ENCODE measurements at regions not wholly inside any gene's neighbourhood (a gene's known extent, or its start where the extent isn't known, plus 50 kb on each side); places are given as distances from the start of the nearest gene placed in this dataset.

DNA sequence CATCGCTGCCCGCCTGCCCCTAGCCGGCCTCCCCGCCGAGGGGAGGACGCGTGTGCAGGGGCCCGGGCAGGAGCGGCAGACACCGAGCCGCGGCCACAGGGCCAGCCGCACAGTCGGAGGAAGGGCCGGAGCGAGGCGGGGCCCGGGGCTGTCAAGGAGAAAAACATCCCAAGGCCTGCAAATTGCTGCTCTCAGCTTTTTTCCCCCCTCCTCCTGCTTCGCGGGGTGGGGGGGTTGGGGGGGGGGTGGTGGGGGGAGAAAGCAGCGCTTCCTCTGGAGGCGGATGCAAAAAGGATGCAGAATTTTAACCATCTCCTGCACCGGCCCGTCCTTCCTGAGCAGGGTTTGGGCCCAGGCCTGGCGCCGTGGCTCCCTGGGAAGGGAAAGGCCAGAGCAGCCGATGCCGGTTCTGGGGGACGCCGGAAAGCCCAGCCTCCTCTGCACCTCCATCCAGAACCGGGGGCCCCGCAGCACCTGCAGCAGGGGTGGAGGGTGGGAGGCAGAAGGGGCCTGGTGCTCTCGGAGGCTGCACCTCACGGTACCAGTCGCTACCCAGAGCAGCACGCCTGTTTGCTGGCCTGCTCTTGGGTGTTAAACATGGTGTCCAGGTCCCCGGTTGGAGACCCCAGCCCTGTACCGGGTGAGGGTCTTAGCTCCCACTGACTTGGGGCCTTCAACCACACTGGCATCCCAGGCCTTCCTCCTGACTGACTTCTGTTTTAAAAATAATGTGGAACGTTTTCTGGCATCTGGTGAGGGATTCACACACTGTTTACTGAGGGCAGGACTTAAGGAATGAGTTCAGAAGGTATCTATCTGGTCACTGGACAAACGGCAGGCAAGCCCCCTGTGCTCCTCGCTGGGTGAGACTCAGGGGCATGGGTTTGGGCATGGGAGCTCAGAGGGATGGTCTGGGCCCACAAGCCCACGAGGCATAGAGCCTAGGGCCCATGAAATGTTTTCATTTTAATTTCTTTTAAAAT lies 77.4 kb upstream of the WNT7B start:
- peak; percentile 82 for DNase-seq (ENCODE audit: low spot score)

DNA sequence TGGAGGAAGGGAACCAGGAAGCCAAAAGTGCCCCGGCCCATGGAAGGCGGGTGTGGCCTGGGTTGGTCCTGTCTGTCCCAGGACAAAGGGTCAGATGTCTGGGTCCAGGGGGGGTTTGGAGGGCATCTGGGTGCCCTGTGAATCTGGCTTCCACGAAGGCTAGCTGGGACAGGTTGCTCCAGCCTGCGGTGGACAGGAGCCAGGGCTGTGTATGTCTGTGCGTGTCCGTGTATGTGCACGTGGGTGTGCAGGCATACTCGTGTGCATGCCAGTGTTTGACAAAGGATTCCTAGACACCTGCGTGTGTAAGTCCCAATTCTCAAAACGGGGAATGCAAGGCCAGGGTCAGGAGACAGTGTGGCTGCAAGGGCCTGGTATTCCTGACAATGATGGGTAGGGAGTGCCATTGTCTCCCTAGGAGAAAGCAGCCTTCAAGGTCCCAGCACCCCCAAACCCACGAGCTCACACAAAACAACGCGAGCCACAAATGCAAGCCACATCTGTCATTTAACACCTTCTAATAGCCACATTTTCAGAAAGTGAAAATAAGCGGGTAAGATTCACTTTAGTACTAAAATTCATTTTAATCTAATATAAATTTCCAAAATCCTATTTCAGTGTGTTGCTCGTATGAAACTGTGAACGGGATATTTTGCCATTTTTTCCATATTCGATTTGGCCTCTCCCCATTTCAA lies 78.4 kb upstream of the WNT7B start:
- no peak for DNase-seq (ENCODE audit: low spot score)

DNA sequence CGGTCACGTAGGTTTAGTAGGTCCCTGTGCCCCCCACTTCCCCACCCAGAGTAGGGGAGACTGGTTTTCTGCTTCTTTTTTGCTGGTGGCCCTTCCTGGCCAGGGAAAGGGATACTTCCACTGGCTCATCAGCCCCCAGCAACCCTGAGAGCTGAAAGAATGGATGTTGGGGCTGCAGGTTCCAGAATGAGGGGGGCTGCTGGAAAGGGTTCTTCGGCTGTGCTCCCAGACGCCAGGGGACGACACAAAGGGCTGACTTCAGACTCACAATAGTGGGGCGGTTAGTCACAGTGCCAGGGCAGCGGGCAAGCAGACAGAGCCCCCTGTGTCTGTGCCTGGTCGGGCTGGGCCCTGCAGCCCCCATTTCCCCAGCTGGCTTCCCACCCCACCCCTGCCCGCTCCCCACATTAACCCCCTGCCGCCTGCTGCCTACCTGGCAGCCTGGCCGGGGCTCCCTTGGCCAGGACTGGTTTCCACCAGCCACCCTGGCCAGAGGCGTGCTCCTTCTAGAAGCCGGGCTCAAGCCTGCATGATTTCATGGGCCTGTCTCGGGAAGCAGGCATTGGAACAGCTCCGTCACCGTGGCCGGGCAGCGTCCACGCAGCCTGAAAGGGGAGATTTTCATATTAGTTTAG lies 79.1 kb upstream of the WNT7B start:
- no peak for DNase-seq (ENCODE audit: low spot score)

DNA sequence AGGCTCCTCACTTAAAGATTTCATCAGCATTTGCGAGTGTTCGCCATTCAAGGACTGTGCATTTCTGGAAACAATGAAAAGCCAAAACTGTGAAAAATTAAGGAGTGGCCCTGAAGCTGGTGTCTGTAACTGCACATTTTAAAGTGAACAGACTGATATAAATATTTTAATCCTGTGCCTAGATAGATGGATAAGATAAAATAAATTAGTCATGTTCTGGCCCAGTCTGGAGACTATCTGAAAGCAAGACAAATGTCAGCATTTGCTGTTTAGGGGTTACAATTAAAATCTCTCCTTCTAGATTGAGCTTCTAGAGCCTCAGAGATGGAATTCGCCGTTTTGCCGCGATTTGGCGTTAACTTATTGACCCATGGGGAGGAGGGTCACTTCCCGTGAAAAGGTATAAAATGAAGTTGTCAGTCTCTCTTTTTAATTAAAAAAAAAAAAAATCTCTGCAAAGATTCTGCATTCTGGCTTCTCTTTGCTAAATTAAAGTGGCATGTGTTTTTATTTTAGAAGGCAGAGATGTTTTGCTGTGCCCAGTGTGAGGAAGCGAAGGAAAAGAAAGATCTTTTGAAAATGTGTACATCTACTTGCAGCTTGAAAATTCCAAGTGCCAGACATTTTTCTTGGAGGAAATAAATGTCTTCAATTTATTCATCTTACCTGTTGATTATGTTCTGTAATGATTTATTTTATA lies 79.7 kb upstream of the WNT7B start:
- DNase-seq (ENCODE audit: low spot score), result no peak

DNA sequence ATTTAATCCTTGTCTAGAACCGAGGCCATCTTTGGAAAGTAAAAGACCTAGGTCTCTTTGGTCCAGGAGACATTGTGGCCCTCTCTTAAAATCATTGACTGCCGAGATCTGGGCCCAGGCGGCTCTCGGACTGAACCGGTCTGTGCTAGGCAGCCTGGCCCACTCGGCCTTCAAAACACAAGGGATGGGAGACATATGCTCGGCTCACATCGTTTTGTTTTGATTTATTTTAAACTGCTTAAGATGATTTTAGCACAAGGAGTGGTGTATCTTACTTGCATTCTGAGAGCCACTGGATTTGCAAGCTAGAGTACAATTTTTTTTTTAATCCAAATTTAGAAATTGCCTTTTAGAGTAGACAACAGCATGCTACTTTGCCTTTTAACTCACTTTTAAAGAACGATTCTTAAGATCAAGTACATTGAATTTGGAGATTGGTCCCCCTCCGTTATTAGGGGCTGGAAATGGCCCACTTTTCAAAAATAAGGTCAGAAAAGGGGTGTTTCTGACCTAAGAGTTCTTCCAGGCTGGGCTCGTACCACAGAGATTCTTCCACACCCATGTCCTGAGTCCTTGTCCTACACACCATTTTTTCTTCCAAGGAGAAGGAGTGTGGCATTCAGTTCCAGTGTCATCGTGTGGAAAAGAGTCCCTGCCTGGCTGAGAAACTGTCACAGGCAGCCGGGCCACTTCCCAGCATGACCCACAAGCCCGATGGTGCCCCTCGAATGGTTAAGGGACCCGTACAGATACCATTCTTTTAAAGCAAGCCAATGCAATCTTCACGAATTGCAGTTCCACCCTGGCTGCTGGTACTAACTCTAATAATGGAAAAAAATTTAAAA lies 80.5 kb upstream of the WNT7B start:
- DNase-seq (ENCODE audit: low spot score), result no peak

DNA sequence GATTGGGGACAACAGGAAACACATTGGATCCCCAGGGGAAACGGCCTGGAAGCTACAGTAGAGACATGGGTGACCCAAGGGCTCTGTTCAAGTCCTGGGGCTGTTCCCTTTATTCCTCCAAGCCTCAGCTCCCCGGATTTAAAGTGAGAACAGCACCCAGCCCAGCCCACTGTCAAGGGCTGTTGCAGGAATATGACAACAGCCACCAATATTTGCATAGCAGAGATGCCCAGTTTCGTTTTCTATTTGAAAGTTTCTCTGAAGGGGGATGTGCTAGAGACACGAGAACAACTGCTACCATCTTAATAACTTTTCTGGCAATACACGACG lies 81.1 kb upstream of the WNT7B start:
- DNase-seq (ENCODE audit: low spot score), result no peak

DNA sequence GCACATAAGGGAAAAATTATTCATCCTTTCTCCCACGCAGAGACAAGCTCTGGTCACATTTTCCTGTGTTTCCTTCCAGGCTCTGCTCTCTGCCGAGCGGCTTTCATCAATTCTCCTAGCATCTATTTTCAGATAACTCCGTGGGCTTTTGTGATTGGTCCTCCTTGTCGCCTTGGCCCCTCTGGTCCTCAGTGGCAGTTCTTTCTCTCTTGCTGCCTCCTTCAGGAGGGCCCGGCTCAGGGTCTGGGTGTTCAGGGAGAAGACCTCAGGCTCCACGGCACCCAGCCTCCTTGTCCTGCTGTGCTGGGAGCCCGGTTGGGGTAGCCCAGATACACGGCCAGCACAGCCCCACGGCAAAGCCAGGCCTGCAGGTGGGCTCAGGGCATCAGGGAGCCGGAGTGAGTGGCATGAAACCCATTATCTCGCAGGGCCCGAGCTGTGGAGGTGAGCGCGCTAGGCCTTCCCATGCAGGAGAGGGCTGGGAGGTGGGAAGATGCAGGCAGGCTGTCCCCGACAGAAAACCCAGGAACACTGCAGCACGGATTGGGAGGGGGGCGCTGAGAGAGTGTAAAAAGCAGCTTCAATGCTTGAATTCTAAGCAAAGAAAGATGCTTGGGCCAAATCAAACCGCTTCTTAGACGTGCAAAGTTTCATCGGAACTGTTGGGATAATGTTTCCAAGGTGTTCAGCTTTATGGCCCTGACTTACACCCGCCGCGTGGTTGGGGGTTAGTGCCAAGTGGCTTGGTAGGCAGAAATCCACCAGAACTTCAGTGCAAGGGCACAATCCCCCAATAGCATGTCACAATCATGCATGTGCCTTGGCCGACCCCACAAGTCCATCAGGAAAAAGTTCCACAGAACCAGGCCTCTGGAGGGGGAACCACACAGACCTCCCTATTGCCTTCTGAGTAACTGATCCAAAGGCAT lies 81.9 kb upstream of the WNT7B start:
- no peak for DNase-seq (ENCODE audit: low spot score)

DNA sequence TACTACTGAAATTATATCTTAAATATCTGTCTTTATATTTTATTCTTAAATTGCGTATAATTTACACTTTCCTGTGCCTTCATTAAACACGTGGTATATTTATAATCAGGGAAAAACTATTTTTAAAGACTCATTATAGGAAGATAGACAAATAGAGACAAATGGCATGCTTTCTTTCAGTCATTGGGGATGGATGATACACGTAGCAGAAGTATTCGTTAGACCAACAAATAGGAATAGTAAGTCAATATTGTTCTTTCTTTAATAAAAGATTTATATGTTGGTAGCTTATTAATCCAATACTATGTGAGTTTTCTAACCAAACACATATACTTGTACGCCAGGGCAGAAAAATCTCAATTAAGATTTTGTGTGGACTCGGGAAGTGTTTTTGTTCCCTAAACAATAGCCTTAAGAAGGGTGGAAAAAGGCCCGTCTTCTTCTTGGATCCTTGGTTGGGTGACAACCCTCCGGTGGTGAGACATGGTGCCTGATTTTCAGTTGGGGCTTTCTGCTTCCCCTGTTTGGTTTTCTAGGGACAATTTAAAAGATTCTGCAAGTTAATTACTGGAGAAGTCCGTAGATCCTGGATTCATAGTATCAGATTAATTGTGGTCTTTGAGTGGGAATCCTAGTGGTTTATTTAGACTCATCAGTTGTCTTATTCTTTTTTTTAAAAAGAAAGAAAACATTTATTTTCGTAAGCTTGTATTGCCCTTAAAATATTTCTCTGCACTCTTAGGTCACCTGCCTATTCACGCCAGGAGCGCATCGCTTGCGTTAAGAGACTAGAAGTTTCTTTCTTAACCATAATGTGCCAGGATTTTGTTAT lies 83.5 kb upstream of the WNT7B start:
- no peak for DNase-seq (ENCODE audit: low spot score)

DNA sequence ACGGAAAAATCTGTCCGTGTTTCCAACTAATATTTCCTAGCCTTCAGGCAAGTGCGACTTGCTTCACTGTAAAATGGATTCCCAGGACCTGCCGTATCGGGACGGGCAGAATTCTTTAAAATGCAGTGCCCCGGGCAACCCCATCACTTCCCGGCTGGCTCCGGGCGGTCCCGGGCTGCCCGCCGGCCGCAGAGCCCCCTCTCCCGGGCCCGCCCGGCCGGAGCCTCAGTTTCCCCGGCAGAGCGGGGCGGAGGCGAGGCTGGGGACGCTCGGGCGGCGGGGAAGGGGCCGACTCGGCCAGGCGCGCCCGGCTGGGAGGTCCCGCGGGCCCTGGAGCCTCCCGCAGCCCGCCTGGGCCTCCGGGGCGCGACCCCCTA lies 84.2 kb upstream of the WNT7B start:
- no peak for DNase-seq (ENCODE audit: low spot score)

DNA sequence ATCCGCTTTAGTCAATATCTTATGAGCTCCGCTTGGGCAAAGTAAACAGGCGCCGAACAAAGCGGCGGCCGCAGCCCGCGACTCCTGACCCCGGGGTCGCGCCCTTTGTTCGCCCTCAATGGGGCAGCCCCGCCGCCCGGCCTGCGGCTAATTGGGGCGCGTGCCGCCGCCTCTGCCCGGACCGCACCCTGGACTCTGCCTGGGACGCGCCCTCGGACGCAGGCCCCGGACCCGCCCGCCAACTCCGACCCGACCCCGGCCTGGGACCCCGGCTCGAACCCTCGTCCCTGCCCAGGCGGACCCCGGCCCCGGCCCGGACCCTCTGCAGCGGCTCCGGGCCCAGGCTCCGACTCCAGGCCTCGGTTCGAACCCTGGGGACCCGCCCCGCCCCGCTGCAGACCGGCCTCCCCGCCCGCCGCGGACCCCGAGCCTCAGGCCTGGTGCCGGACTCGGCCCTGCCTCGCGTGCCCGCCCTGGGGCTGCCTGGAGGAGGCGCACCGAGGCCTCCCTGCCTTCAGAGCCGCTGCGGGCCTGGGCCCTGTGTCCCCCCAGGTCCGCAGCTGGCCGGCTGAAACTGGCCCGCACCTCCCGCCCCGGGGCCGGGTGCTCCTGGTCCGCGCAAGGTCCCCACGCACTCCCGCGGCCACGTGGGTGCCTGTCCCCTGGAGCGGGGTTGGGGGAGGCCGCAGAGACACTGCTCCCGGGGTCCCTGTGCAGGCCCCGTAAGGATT lies 84.7 kb upstream of the WNT7B start:
- no peak for DNase-seq (ENCODE audit: low spot score)

DNA sequence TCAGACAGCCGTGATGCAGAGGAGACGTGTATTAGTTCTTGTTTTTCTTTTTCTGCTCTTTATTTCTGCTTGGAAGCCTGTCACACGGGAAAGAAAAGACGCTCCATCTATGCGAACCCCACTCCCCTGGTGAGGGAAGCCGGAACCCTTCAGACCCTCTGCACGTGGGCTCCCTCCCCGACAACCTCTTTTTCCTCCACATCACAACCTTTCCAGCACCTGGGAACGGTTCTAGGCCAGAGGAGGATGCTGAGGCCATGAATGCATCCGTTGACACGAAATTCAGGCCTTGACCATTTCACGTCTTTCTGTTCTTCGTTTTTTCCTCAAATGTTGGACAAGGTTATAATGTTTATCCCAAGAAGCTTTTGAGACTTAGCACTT lies 85.3 kb upstream of the WNT7B start:
- DNase-seq (ENCODE audit: low spot score), result no peak

DNA sequence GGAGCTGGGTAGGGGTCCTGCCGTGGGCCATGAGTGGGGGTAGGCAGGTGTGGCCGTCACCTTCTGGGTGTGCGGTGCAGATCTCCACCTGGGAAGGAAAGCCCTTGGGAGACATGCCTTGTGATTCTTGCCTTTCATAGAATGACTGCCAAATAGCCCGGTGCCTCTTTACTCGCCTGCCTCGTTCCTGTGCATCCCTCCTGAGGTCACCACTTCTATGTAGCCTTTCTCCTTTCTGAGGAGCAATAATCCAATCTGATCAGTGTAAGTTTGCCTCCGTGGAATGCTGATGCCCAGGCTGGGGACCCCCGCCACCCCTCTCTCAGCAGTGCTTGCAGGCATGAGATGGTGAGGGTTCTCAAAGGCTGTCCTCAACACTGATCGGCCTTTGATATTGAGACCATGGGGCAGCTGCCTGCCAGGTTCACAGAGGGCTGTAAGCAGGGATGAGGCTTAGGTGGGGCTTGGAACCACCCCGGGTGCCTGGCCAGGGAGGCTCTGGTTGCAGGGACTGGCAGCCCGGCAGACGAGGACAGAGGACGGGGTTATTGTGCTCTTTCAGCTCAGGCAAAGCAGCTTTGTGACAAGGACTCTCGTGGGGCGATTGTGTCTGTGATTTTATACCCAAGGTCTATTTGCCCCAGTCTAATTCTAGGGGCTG lies 86.1 kb upstream of the WNT7B start:
- no peak for DNase-seq (ENCODE audit: low spot score)

DNA sequence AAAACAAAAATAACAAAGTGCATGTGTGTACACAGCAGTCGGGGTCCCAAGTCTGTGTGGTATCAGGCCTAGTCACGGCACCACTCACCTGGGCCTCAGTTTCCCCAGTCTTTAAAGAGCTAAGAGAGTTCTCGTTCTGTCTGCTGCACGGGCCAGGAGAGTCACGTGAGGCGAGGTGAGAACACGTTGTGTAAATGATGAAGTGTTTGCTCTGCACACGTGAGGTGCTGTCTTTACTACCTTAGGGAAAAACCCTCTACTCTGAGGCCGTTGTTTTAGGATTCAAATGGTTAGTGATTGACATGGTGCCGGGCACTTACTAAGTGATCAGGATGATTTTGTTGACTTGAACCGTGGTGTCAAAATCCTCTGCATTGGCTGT lies 86.5 kb upstream of the PPARA start:
- no peak for DNase-seq (ENCODE audit: low spot score)

DNA sequence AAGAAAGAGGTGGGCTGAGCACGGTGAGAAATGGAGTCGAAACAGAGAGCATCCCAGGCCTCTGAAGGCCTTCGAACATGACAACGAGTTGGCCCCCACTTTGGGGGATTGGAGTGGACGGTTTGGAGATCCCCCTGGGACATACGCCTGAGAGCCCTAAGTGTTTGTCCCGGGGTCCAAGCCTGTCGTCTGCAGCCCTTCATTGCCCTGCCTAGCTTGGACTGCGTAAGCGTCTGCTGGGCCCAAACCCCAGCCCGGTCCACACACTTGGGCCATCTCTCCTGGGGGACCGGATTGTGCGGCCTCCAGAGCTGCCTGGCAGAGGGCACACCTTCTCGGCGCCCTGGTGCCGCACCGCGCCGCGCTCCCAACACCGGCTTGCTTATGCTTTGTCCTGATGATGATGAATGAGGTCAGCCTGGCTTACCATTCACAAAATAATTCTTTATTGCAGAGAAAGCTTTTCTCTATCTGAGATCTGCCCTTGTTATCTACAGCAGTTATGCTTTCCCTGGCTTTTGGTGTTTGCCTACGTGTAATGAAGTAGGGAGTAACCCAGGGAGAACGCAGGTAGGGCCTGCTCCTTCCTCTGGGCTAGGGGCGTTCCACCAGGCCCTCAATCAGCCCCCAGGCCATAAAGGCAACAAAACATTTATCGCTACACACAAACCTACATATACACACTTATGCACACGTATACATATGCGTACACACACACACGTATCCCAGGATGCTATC lies 85.9 kb upstream of the PPARA start:
- no peak for DNase-seq (ENCODE audit: low spot score)

DNA sequence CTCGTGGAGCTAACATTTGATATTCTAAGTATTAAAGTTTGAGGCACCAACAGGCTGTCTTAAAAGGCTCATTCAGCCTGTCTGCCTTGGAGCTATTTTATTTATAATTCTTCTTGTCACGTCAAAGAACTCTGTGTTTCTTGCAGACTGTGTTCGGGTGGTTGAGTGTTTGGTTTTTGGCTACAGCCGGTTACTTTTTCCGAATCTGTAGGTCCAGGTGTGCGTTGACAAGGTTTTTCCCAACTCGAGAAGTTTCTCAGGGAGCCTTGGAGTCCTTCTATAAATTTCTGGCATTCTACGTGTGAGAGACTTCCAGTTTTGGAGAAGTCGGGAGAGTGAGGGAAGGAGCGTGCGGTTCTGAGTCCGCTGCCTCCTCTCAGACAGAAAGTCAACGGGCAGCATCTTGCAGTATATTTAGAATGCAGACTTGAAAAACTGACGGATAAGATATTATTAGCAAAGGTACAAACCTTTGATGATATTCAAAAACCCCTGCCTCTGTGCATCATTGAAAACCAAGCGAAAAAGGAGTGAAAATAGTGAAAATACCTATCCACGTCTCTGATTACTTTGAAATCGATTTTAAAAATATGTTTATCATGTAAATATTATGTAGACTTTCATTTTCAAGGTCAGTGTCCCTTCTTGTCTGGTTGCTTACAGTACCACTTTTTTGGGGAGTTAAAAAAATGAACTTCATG lies 85.2 kb upstream of the PPARA start:
- no peak for DNase-seq (ENCODE audit: low spot score)

DNA sequence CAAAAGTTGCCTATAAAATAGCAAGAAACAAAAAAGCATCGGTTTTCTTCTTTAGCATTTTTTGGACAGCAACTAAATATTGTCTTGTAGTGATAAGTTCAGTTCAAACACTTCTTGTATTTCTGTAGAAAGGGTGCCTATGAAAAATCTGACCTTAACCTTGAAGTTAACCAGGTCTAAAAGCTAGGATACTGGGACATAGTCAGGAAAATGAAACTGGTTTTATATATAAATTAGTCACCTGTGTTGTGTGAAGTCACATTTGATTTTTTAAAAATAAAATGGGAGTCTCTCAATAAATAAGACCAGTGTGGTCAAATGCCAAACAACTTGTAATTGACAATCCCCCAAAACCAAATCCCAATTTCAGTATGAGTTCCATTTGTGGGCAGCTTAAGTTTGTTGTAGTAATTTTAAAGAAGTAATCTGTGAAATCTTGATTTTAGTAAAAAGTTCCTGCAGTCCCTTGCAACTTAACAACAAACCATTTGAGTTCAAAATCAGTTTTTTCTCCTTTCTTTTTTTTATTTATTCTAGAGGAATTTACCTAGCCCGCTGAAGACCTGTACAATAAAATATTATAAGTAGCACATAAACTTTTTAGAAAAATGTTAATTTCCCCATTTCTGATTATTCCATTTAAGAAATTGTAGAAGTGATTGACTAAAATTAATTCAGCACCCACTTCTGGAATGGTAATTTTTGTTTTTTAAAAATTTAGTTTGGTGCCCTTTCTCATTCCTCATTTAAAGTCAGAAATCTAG lies 84.5 kb upstream of the PPARA start:
- DNase-seq (ENCODE audit: low spot score), result no peak
